Activated CD4-positive, alpha-beta T cell treated with anti-CD3 and anti-CD28 coated beads for 24 hours (primary cell): ENCODE measurements at regions not wholly inside any gene's neighbourhood (a gene's known extent, or its start where the extent isn't known, plus 50 kb on each side); places are given as distances from the start of the nearest gene placed in this dataset.
"Not testable (repeated sequence)": the region's sequence is repeated elsewhere in the genome, so short reads cannot be mapped to it uniquely, and the experiment has no call there.

Experiments used
- DNase-seq, 2 donors: peaks; one replicate each; pipeline ENCODE4 v3.0.0-alpha.2; 2020; ENCODE audit warnings: low read depth in 2 of 2

DNA sequence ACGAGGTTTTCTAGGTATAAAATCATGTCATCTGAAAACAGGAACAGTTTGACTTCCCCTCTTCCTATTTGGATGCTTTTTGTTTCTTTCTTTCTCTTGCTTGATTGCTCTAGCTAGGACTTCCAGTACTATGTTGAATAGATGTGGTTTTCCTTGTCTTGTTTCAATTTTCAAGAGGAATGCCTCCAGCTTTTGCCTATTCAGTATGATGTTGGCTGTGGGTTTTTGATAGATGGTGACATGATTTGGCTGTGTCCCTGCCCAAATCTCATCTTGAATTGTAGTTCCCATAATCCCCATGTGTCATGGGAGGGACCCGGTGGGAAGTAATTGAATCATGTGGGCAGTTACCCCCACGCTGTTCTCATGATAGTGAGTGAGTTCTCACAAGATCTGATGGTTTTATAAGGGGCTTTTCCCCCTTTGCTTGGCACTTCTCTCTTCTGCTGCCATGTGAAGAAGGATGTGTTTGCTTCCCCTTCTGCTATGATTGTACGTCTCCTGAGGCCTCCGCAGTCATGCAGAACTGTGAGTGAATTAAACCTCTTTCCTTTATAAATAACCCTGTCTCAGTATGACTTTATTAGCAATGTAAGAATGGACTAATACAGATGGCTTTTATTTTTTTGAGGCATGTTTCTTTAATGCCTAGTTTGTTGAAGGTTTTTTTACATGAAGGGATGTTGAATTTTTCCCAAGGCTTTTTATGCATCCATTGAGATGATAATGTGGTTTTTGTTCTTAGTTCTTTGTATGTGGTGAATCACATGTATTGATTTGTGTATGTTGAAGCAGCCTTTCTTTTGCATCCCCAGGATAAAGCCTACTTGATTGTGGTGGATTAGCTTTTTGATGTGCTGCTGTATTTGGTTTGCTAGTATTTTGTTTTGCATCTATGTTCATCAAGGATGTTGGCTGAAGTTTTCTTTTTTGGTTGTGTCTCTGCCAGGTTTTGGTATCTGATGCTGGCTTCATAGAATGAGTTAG lies 239.1 kb downstream of the THBS2 start:
- DNase-seq, result no peak

DNA sequence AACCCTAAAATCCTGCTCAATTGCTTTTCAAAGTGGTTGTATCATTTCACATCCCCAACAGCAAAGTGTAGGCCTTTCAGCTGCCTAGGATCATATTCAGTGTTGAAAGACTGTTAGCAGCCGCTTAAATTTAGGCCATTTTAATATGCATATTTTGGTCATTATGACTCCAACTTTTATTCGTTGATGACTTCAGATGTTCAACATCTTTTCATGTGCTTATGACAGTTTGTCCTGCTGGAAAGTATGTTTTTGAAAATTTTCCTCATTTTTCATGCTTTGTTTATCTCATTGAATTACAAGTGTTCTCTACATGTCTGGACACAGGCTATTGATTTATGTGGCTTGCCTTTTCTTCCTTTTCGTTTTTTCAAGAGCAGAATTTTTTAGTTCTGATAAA lies 244.0 kb downstream of the THBS2 start:
- no peak for DNase-seq

DNA sequence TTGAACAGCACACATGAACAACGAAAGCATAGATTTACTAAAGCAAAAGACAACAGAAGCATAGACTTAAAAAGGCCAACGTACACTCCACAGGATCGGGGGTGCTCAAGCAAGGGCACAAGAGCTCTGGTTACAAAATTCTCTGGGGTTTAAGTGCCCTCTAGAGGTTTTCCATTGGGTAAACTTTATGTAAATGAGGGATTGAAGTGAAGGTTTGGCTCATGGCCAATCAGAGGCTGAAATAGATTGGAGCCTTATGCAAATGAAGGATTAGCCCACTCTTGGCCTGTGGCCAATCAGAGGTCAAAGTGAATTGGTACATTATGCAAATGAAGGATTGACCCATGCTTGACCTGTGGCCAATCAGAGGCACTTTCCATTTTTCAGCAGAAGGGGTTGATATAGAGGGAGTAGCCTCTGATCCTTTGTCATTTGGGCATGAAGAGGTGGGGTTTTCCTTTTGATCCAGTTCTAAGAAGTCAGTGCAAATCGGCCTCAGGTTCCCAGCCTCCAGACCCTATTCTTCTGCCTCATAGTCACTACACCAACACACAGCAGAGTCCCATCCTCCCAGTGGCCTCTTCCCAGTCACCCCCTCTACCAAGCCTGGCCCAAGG lies 244.9 kb downstream of the THBS2 start:
- no peak for DNase-seq

DNA sequence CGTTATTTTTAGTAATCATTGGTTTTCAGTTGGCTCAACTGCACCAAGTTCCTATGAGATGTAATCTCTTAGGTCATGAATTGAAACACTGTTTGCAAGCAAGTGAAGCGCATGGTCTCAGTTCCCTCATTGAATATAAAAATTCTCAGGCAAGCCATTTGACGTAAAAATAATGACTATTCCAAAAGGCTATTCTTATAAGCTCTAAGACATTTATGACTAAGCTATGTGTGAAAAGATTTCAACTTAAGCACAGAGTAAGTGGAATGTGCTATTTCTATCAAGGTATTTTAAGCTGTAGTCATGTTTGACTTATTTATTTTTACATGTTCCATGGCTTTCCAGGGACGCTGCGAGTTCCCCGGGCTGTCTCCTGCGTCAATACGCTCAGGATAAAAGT lies 248.5 kb downstream of the THBS2 start:
- DNase-seq, result no peak

DNA sequence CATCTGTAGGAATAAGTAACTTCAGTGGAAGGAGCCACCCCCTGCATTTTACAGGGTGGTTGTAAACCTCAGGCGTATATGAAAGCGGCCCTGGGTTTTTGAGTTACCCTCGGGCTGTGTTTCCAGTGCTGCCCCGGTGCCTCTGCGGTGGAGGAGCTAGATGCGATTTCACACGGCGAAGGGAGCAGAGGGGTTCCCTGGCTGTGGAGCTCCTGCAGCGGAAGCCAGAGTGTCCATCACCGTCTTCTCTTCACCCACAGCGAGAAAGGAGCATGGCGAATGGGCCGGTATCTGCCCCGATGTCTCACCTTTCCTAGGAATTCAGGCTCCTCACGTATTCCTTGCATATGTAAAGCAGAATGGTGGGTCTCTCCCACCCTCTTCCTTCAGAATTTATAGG lies 253.6 kb downstream of the THBS2 start:
- DNase-seq, result no peak

DNA sequence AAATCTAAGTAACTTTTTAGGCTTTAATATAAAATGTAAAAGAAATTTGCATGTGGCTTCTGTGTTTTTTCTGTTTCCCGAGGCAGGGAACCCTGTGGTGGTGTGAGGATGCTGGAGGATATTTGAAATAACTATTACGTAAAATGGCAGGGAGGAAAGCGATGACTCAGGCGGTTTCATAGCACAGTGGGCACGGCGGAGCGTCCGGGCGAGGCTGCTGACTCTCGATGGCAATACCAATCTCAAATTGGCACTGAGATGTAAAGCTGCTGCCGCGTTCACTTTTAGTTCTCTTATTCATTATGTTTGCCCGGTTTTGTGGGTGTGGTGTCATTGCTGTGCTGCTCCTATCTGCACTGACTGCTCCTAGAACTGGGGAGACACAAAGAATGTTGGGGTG lies 254.3 kb downstream of the THBS2 start:
- no peak for DNase-seq

DNA sequence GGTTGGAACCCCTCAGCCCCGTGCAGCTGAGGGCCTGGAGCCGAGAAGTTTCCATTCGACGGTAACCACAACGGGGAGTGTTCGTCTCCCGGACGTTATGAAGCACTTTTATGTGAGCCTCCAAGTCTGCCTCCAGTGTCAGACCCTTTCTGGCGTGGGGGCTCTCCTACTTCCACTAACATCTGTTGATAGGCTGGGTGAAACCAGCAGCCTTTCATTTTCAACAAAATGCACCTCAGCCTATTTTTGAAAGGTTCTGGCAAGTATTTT lies 257.4 kb downstream of the THBS2 start:
- DNase-seq, result no peak

DNA sequence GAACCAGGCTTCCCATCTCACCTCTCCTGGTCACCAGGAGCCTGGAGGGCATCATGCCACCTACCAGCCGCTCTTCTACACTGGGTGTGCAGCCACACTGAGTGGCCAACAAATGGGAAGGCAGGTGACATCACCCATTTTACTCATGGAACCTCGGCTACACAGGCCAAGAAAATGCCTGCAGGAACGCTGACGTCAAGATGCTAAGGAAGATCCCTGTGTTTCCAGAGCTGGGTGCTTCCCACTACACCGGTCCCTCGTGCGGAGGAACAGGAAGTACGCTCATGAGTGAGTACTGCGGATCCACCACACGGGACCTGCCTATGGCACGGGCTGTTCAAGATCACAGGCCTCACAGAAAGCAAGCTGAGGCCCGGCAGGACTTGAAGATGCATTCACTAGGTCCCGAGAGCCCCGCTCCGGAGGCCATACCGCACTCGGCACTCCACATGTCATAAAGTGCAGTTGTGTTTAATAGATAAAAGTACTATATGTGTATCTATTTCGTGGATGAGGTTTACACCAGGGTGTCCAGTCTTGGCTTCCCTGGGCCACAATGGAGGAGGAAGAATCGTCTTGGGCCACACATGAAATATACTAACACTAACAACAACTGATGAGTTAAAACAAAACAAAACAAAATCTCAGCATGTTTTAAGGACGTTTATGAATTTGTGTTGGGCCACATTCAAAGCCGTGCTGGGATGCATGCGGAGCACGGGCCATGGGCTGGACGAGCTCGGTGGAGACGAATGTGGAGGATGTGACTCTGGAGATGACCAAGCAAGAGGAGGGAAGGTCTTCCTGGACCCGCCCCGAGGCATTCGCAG lies 257.9 kb downstream of the THBS2 start:
- DNase-seq, result no peak

DNA sequence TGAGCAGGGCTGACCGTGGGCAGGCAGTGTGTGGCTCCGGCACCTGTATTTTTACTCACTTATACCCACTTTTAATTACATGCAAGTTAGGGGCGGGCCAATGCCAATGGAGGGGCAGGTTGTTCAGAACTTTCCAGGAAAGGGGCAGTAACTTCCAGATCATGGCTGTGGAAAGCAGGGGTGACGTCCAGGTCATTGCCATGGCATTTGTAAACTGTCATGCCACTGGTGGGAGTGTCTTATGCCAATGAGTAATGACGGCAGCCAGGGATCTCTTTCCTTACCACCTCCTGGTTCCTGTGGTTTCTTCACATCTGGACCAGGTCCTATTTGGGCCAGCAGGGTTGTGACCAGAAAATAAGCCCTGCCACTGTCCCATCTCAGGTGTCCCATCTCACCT lies 258.7 kb downstream of the THBS2 start:
- DNase-seq, result no peak

DNA sequence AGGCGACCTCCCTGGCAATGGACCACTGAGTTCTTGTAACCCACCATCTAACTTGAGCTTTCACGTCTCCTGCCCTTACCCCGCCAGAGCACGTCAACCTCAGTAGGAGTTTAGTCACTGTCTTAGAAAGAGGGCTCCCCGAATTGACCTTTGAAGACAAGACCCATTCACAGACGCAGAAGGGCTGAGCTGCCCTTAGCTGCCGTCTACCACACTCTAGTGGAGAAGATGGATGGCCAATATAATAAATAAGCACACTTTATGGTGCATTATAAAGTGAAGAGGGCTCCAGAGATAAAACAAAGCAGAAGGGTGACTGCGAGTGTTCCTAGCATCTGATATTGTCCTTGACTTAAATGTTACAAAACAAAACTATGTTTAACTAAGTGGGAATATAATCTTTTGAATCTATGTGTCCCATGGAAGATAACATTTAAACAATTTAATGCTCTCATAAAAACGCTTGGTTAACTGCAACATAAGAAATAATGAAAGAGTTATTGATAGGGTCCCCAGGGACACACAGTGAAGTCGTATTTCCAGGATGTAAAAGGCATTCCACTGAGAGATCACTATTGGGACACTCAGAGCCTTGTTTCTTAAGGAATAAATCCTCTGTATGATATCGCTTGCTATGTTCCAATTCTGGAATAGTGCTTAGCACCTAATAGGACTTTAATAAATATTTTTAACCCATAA lies 261.1 kb downstream of the THBS2 start:
- DNase-seq, result no peak

DNA sequence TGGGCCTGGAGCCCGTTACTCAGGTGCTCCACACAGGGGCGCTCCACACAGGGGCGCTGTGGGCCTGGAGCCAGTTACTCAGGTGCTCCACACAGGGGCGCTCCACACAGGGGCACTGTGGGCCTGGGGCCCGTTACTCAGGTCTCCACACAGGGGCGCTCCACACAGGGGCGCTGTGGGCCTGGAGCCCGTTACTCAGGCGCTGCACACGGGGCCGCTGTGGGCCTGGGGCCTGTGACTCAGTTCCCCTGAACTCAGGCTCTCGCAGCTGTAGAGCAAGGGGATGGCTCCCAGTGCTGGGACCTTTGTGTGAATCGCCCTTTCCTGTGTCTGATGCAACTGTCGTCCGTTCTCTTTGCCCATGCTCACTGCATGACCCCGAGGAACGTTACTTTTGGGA lies 262.0 kb downstream of the THBS2 start:
- not testable (repeated sequence) for DNase-seq

DNA sequence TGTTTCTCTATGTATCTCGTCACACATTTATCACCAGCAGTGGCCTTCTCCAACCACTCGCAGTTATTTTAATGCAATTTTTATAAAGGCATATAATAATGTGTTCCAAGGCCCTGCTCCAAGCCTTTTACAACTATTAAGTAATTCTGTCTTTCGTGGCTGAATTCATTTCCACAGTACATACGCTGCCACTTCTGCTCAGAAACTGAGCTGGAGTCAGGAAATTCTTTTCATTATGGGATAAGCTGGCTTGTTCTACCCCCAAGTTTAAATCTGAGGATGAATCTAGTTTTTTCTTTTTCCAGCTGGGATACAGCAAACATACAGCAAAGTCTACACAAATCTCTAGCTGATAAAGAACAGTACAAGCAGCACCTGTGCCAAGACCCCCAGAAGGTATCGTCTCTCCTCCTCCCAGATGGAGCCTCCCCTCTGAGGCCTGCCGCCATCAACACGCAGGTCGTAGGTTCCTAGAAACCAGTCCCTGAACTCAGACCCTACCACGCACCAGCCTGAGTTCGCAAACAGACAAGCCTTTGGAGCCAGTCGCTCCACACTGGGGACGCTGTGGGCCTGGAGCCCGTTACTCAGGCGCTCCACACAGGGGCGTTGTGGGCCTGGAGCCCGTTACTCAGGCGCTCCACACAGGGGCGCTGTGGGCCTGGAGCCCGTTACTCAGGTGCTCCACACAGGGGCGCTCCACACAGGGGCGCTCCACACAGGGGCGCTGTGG lies 263.5 kb downstream of the THBS2 start:
- no peak for DNase-seq

DNA sequence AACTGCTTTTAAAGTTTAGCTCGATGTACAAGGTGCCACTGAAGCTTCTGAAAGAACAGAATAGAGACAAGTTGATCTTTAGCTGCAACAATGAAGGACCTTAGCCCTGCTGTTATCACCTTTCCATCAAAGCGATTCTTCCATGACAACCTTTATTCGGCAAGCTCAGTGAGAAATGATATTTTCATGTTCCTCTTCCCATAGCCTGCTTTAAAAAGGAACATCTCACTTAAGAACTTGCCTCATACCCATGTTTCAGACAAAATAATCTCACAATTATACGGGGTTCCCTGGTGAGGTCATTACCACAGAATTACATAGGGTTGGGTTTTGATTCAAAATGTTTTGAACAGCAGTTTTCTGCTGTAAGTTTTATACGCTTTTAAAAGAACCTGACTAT lies 264.2 kb downstream of the THBS2 start:
- DNase-seq, result no peak

DNA sequence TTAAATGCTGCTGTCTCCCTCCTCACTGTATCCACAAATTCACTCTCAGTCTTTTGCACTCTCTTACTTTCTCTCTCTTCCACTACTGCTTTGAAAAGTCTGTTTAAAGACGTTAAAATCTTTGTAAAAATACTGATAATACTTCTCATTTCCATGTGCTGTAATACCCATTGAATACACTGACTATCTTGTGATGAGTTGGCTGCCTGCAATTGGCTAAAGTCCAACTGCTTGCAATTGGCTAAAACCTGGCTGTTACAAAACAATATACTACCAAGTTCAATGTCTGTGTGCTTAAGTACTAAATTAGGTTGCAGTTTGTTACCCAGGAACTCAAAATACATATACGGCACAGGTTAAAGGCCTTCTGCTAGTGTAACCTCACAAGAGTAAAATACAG lies 264.8 kb downstream of the THBS2 start:
- DNase-seq, result no peak

DNA sequence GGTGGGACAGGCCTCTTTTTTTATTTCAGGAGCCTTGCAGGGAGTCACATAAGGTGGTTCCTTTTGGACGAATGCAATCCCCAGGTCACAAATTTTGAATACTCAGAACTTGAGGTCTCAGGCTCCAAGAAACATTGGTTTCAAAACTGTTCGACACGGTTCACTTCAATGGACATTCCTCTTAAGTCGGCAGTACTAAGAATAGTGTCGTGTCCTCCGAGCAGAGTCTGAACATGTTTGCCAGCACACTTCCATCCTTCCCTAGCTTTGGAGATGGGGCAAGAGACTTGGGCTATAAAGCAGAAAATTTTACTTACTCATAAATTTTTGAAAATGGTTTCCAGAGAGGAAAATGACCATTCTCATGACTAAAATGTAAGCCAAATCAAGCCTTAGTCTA lies 265.4 kb downstream of the THBS2 start:
- DNase-seq, result no peak

DNA sequence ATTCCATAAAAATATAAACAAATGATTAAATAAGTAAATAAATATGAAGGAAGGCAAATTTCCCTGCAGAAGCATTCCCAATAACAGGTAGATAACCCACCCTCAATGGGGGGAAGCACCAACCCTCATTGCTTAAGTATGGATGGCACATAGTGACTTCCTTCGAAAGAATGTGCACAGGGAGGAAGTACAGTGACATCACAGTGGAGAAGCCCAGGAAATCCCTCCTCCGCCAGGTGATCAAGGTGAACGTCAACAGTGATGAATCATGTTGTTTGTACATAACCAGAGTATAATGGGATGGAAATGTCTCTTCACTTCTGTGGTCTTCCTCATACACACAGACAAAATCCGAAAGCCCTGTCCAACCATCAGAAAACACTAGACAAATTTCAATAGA lies 267.9 kb downstream of the THBS2 start:
- DNase-seq, result no peak

DNA sequence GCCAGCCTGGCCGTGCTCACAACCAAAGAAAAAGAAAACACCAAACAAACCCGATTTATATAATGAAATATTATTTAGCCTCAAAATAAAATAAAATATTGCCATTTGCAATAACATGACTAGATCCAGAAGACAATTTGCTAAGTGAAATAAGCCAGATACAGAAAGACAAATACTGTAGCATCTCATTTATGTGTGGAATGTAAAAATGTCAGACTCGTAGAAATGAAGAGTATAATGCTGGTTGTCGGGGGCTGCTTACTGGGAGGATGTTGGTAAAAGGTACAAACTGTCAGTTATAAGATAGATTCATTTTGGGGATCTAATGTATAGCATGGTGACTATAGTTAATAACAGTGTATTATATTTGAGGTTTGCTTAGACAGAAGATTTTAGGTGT lies 269.7 kb downstream of the THBS2 start:
- DNase-seq, result no peak

DNA sequence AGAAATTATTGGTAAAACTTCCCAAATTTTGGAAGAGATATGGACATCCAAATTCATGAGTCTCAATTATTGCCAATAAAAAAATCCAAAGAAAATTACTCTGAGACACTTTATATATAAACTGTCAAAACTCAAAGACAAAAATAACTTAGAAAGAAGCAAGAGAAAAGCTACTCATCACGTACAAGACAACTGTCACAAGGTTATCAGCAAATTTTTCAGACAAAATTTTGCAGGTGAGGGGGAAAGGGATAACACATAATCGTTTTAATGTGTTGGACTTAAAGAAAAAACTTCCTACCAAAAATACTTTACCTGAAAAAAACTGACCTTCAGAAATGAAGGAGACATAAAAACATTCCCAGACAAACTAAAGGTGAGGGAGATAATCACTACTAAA lies 272.5 kb downstream of the THBS2 start:
- DNase-seq, result no peak

DNA sequence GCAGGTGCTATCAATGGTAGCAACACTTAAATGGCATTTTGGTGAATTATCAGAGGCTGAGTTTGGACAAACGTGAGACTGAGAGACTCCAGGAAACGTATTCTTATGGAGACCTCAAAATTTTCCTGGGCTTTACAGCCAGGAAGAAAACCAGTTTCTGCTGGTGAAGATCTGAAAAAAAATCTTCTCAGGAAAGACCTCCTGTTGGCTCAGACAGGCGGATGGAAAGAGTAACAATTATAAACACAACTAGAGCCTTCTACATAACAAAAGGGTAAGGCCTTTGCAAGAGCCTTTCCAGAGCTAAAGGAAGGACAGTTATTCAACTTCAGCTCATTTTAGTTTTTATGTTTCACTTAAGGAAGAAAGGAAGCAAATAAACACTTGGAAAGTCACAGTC lies 274.4 kb downstream of the THBS2 start:
- DNase-seq, result no peak

DNA sequence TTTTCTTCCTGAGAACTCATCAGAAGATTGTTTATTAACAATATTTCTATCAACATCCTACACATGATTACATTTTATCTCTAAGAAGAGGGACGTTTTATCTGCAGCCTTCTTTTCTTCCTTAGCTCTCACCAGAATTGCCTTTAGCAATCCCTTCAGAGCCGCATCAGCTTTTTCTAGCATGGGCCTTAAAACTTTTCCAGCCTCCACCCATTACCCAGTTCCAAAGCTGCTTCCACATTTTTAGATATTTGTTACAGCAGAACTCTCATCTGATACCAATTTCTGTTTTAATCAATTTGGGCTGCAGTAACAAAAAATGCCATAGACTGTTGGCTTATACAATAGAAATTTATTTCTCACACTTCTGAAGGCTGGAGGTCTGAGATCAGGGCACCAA lies 281.5 kb downstream of the THBS2 start:
- no peak for DNase-seq

DNA sequence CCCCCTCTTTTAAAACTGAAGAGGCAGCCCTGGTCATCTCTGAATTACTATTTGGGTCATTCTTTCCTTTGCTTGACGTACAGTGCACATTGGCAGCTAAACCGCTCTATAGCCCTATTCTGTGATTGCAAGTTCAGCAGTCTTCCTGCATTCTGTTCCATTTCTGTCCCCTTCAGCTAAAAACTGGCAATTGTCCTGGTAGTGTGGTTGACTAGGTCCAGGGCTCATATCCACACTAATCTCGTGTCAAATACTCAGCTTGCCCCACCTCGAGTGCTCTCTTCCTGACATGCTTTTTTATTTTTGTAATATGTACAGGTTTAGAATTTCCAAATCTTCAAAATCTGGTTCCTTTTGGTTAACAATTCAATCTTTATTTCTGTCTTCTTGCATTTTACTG lies 282.1 kb downstream of the THBS2 start:
- DNase-seq, result no peak
